Gastrocnemius medialis (tissue), 4 donors: ENCODE measurements at regions not wholly inside any gene's neighbourhood (a gene's known extent, or its start where the extent isn't known, plus 50 kb on each side); places are given as distances from the start of the nearest gene placed in this dataset.

Experiments used
- POLR2A ChIP-seq, 2 donors: fragments of 450-650 bp; IDR thresholded peaks; one replicate each; pipeline ENCODE4 v1.6.1; 2017; ENCODE audit warnings: antibody characterized with exemption in 2 of 2, mild to moderate bottlenecking in 2 of 2, moderate library complexity in 2 of 2
- TF ChIP-seq, protein P1 (sequence below), 5 experiments: fragments of 450-650 bp in 3 of 5; fragments of 200-600 bp in 2 of 5; sonication (generic) in 2 of 5; IDR thresholded peaks in 4 of 5; conservative IDR thresholded peaks in 1 of 5; 1 replicate in 4 of 5; 2 replicates in 1 of 5; pipeline ENCODE4 v1.5.1; 2016 to 2019; ENCODE audit warnings: antibody characterized with exemption in 5 of 5, mild to moderate bottlenecking in 3 of 5, moderate library complexity in 3 of 5

DNA sequence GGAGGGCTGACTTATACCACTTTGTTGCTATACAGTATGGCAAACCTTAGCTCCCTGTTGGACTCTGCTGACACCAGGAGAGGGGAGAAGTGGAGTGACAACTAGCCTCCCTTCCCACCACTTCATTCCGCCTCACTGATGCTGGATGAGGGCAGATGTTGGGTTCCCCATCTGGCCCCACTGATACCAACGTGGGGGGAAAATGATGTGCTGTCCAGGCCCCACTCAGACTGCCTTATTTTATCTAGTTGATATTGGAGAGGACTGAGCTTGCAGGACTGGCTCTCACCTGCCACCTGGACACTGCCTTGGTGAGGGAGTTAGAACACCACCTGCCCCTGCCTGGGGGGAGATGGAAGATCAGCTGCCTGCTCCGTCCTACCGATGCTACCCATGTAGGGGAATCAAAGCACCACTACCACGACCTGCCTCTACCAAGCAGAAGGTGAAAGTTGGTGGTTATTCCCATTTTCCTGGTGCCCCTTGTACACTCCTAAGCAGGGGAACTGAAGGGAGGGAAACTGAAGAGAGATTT, 292.1 kb downstream of the GADD45G start:
- TF ChIP-seq, protein P1, sequence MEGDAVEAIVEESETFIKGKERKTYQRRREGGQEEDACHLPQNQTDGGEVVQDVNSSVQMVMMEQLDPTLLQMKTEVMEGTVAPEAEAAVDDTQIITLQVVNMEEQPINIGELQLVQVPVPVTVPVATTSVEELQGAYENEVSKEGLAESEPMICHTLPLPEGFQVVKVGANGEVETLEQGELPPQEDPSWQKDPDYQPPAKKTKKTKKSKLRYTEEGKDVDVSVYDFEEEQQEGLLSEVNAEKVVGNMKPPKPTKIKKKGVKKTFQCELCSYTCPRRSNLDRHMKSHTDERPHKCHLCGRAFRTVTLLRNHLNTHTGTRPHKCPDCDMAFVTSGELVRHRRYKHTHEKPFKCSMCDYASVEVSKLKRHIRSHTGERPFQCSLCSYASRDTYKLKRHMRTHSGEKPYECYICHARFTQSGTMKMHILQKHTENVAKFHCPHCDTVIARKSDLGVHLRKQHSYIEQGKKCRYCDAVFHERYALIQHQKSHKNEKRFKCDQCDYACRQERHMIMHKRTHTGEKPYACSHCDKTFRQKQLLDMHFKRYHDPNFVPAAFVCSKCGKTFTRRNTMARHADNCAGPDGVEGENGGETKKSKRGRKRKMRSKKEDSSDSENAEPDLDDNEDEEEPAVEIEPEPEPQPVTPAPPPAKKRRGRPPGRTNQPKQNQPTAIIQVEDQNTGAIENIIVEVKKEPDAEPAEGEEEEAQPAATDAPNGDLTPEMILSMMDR (IDR thresholded peaks at IDR 0.05 in 4 of 5, conservative IDR thresholded peaks at IDR 0.05 in 1 of 5), result no peak
- no peak for TF ChIP-seq POLR2A (IDR thresholded peaks at IDR 0.05)
